Astrocyte (in vitro differentiated cells and primary cell): ENCODE measurements at regions not wholly inside any gene's neighbourhood (a gene's known extent, or its start where the extent isn't known, plus 50 kb on each side); places are given as distances from the start of the nearest gene placed in this dataset.

Experiments used
- DNase-seq: peaks from one replicate; pipeline ENCODE4 v3.0.0-alpha.2; 2010; ENCODE audit warnings: low read depth
- FAIRE-seq: peaks from 2 replicates; lab custom pipeline; 2011; peaks lifted over from hg19 to GRCh38; lab: Jason Lieb, UNC
- H2AFZ ChIP-seq: 2 replicates; pipeline ENCODE4 v1.6.0; 2012; ENCODE audit warnings: low read depth, low read length, inconsistent platforms
- H3K27ac ChIP-seq: 2 replicates; pipeline ENCODE4 v1.5.1; 2011; ENCODE audit warnings: low read depth, low read length, inconsistent platforms
- H3K27me3 ChIP-seq: 2 replicates; pipeline ENCODE4 v1.6.0; 2011; ENCODE audit warnings: low read length, inconsistent platforms; ENCODE audit not compliant: insufficient read depth
- H3K36me3 ChIP-seq: 2 replicates; pipeline ENCODE4 v1.5.1; 2011; ENCODE audit warnings: low read length, inconsistent platforms; ENCODE audit not compliant: insufficient read depth
- H3K4me1 ChIP-seq: 2 replicates; pipeline ENCODE4 v1.5.1; 2011; ENCODE audit warnings: low read length, inconsistent platforms; ENCODE audit not compliant: insufficient read depth
- H3K4me2 ChIP-seq: 2 replicates; pipeline ENCODE4 v1.6.0; 2012; ENCODE audit warnings: low read length, inconsistent platforms
- H3K4me3 ChIP-seq: 2 replicates; pipeline ENCODE4 v1.5.1; 2011; ENCODE audit warnings: low read depth, mild to moderate bottlenecking, low read length, inconsistent platforms; ENCODE audit not compliant: insufficient read depth
- H3K79me2 ChIP-seq: 2 replicates; pipeline ENCODE4 v1.6.0; 2012; ENCODE audit warnings: mild to moderate bottlenecking, low read length, inconsistent platforms; ENCODE audit not compliant: insufficient read depth
- H3K9ac ChIP-seq: 2 replicates; pipeline ENCODE4 v1.6.0; 2012; ENCODE audit warnings: mild to moderate bottlenecking, low read length, inconsistent platforms
- H3K9me3 ChIP-seq: 2 replicates; pipeline ENCODE4 v1.5.1; 2012; ENCODE audit warnings: low read depth, mild to moderate bottlenecking, low read length, inconsistent platforms; ENCODE audit not compliant: insufficient read depth
- H4K20me1 ChIP-seq: 2 replicates; pipeline ENCODE4 v1.6.0; 2012; ENCODE audit warnings: low read length, inconsistent platforms; ENCODE audit not compliant: insufficient read depth
- H3K27ac Mint-ChIP-seq: one replicate; pipeline ENCODE4 v1.8.0; 2021; ENCODE audit warnings: mild to moderate bottlenecking, mixed read lengths; ENCODE audit not compliant: unreplicated experiment
- H3K27me3 Mint-ChIP-seq: one replicate; pipeline ENCODE4 v1.8.0; 2021; ENCODE audit warnings: low read depth, mixed read lengths; ENCODE audit not compliant: unreplicated experiment
- H3K36me3 Mint-ChIP-seq: one replicate; pipeline ENCODE4 v1.8.0; 2021; ENCODE audit warnings: low read depth, mixed read lengths; ENCODE audit not compliant: unreplicated experiment
- H3K4me1 Mint-ChIP-seq: one replicate; pipeline ENCODE4 v1.8.0; 2021; ENCODE audit warnings: low read depth, mixed read lengths; ENCODE audit not compliant: unreplicated experiment
- H3K4me3 Mint-ChIP-seq: one replicate; pipeline ENCODE4 v1.8.0; 2021; ENCODE audit warnings: mild to moderate bottlenecking, moderate library complexity, mixed read lengths; ENCODE audit not compliant: unreplicated experiment
- H3K9me3 Mint-ChIP-seq: one replicate; pipeline ENCODE4 v1.8.0; 2021; ENCODE audit warnings: mild to moderate bottlenecking, mixed read lengths; ENCODE audit not compliant: unreplicated experiment
- CTCF ChIP-seq: IDR thresholded peaks from 2 replicates; pipeline ENCODE4 v1.5.1; 2011; ENCODE audit warnings: low read depth, mild to moderate bottlenecking, inconsistent platforms, low read length, moderate library complexity; ENCODE audit not compliant: insufficient read depth
- EZH2 ChIP-seq: IDR thresholded peaks from 2 replicates; pipeline ENCODE4 v1.6.1; 2012; ENCODE audit warnings: mild to moderate bottlenecking, low read length, inconsistent platforms; ENCODE audit not compliant: insufficient read depth

DNA sequence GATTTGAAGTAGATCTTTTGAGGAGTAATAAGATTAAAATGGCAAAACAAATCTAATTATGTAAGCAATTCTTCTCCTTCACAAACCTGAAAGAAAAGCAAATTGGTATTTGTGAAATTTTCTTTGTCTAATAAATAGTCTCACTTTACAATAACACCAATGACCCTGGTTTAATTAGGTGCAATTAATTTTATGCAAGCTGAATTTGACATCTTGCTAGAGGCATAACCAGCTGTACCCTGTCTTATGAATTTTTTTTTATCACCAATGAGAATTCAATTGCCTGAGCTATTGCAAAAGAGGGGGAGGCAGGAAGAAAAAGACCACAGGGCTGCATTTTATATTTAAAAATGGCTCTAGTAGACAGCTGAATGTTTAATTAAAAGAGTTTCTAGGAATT, 113.5 kb upstream of the IL12A start:
- no peaks in the 10 kb centered on the region for H3K9me3 Mint-ChIP-seq
- H3K36me3 Mint-ChIP-seq: peaks cover 1% of the 10 kb centered on the region
- H3K4me1 Mint-ChIP-seq: peaks cover 27% of the 10 kb centered on the region
- Histone ChIP-seq H3K4me3 (no peak overlapping the region), H3K4me2 (no peak overlapping the region), H3K79me2 (peaks cover 73% of the 10 kb centered on the region), H3K9me3 (no peaks in the 10 kb centered on the region), H3K36me3 (no peaks in the 10 kb centered on the region), H3K9ac (no peak overlapping the region), H4K20me1 (peaks cover 4% of the 10 kb centered on the region), H2AFZ (no peak overlapping the region), H3K27ac (no peak overlapping the region), H3K27me3 (no peaks in the 10 kb centered on the region), H3K4me1 (peaks cover 19% of the 10 kb centered on the region)
- DNase-seq (no peak), FAIRE-seq (no peak)
- no peak overlapping the region for H3K27ac Mint-ChIP-seq
- no peak for TF ChIP-seq EZH2
- no peak for TF ChIP-seq CTCF
- H3K4me3 Mint-ChIP-seq: no peak overlapping the region
- no peaks in the 10 kb centered on the region for H3K27me3 Mint-ChIP-seq

- Histone ChIP-seq H3K36me3 (no peaks in the 10 kb centered on the region), H3K9me3 (no peaks in the 10 kb centered on the region), H4K20me1 (peaks cover 9% of the 10 kb centered on the region), H3K27me3 (no peaks in the 10 kb centered on the region), H3K9ac (no peak overlapping the region), H2AFZ (no peak overlapping the region), H3K4me3 (no peak overlapping the region), H3K27ac (peak overlapping the region; percentile 65), H3K79me2 (peaks cover 82% of the 10 kb centered on the region), H3K4me1 (peaks cover 32% of the 10 kb centered on the region), H3K4me2 (peak overlapping the region; percentile 35)
- Mint-ChIP-seq H3K4me1 (peaks cover 39% of the 10 kb centered on the region), H3K9me3 (no peaks in the 10 kb centered on the region), H3K4me3 (no peak overlapping the region), H3K27ac (peak overlapping the region; percentile 3), H3K36me3 (peaks cover 1% of the 10 kb centered on the region), H3K27me3 (no peaks in the 10 kb centered on the region)
- no peak for TF ChIP-seq EZH2
- TF ChIP-seq CTCF: no peak
- FAIRE-seq: no peak
- peak; percentile 85 for DNase-seq
Measured at GRCh38 chr3:159877924-159878323, 110.7 kb upstream of the IL12A start.

GRCh38 chr3:159879146-159879545, 109.5 kb upstream of the IL12A start:
- no peaks in the 10 kb centered on the region for H3K27me3 Mint-ChIP-seq
- Histone ChIP-seq H3K9me3 (no peaks in the 10 kb centered on the region), H3K79me2 (peaks cover 71% of the 10 kb centered on the region), H2AFZ (no peak overlapping the region), H3K9ac (no peak overlapping the region), H3K27me3 (no peaks in the 10 kb centered on the region), H4K20me1 (peaks cover 9% of the 10 kb centered on the region), H3K36me3 (no peaks in the 10 kb centered on the region), H3K4me3 (no peak overlapping the region), H3K4me1 (peaks cover 39% of the 10 kb centered on the region), H3K27ac (no peak overlapping the region), H3K4me2 (no peak overlapping the region)
- H3K9me3 Mint-ChIP-seq: no peaks in the 10 kb centered on the region
- FAIRE-seq (no peak), DNase-seq (no peak)
- TF ChIP-seq EZH2 (no peak), CTCF (no peak)
- H3K4me3 Mint-ChIP-seq: no peak overlapping the region
- no peak overlapping the region for H3K27ac Mint-ChIP-seq
- H3K4me1 Mint-ChIP-seq: peaks cover 45% of the 10 kb centered on the region
- H3K36me3 Mint-ChIP-seq: no peaks in the 10 kb centered on the region
